ENCODE measurements at regions not wholly inside any gene's neighbourhood (a gene's known extent, or its start where the extent isn't known, plus 50 kb on each side); places are given as distances from the start of the nearest gene placed in this dataset.

DNA sequence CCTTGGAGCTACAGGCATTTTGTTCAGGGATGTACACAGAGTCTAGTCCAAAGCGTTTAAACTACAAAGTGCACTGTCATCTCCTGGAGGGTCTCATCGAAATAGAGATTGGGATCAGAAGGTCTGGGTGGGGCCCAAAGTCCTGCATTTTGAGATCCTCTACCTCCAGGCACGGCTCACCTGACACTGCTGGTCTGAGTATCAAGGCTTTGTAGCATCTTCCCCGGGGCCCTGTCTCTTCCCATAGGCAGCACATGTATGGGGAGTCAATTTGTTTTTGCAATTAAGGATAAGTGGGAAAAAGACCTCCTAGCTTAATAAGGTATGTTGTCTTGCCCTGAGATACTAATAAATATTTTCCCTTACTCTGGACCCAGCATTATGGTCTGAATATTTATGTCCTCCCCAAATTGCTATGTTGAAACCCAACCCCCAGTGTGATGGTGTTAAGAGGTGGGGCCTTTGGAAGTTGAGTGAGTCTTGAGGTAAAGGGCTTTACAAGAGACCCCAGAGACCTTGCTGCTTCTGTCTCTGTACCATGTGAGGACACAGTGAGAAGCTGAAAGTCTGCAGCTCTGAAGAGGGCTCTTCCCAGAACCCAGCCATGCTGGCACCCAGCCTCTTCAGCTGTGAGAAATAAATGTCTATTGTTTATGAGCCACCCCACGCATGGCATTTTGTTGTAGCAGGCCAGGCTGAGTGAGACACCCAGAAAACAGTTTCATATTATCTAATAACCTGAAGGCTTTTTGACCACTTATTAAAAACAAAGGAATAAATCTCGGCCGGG is 258.7 kb upstream of the HS6ST1 start:
- FAIRE-seq (no peak), DNase-seq (ENCODE audit: low read depth, low spot score) (no peak)
- H2AFZ ChIP-seq (ENCODE audit: low read depth, low read length) = no peak overlapping the region
- TF ChIP-seq POLR2A (IDR thresholded peaks at IDR 0.05; ENCODE audit: low read depth, low read length) = no peak
- no peak for TF ChIP-seq FOS (IDR thresholded peaks at IDR 0.05; ENCODE audit: borderline replicate concordance, insufficient read depth, low read length)
- TF ChIP-seq GATA2 (IDR thresholded peaks at IDR 0.05; ENCODE audit: insufficient read depth, insufficient read length, low read depth, low read length) = no peak
- no peak for TF ChIP-seq MYC (IDR thresholded peaks at IDR 0.05; ENCODE audit: low read depth, low read length)
- no peak for TF ChIP-seq POLR2AphosphoS5 (IDR thresholded peaks at IDR 0.05; ENCODE audit: insufficient read depth, low read depth, low read length)
- no peak for TF ChIP-seq EZH2 (IDR thresholded peaks at IDR 0.05; ENCODE audit: borderline replicate concordance, low read depth, low read length, severe bottlenecking)
- TF ChIP-seq, protein P1, sequence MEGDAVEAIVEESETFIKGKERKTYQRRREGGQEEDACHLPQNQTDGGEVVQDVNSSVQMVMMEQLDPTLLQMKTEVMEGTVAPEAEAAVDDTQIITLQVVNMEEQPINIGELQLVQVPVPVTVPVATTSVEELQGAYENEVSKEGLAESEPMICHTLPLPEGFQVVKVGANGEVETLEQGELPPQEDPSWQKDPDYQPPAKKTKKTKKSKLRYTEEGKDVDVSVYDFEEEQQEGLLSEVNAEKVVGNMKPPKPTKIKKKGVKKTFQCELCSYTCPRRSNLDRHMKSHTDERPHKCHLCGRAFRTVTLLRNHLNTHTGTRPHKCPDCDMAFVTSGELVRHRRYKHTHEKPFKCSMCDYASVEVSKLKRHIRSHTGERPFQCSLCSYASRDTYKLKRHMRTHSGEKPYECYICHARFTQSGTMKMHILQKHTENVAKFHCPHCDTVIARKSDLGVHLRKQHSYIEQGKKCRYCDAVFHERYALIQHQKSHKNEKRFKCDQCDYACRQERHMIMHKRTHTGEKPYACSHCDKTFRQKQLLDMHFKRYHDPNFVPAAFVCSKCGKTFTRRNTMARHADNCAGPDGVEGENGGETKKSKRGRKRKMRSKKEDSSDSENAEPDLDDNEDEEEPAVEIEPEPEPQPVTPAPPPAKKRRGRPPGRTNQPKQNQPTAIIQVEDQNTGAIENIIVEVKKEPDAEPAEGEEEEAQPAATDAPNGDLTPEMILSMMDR (IDR thresholded peaks at IDR 0.05; ENCODE audit: extremely low read depth in 1 of 2, insufficient read depth in 1 of 2, low read depth in 1 of 2, low read length in 2 of 2) = no peak
- TF ChIP-seq JUN (IDR thresholded peaks at IDR 0.05; ENCODE audit: borderline replicate concordance, insufficient read depth, insufficient read length, low read depth) = no peak
- TF ChIP-seq, protein P2, sequence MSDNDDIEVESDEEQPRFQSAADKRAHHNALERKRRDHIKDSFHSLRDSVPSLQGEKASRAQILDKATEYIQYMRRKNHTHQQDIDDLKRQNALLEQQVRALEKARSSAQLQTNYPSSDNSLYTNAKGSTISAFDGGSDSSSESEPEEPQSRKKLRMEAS (IDR thresholded peaks at IDR 0.05; ENCODE audit: insufficient read depth, insufficient read length) = no peak
- H3K4me1 ChIP-seq (ENCODE audit: control insufficient read depth, extremely low read depth, insufficient read depth, low read length) = no peaks in the 10 kb centered on the region
- H3K9me1 ChIP-seq (replicated peaks; ENCODE audit: control insufficient read depth, extremely low read depth, insufficient read depth, low read length) = no peaks in the 10 kb centered on the region
- CTCF ChIA-PET = interaction anchor here (1.1 kb wide), 1 partner anchor 9 kb away, joined by 3 read pairs; no protein-coding TSS in a partner anchor
- H4K20me1 ChIP-seq (replicated peaks; ENCODE audit: control insufficient read depth, extremely low read depth, insufficient read depth, low read length) = no peaks in the 10 kb centered on the region
- H3K4me3 ChIP-seq (replicated peaks in 1 of 3; ENCODE audit: insufficient read depth in 1 of 3, low read depth in 1 of 3, low read length in 3 of 3) = no peak overlapping the region
- no peaks in the 10 kb centered on the region for H3K79me2 ChIP-seq (ENCODE audit: control insufficient read depth, insufficient read depth, low read length)
- BruUV-seq (replicated peaks) = no TSS peak
- H3K27ac ChIP-seq (ENCODE audit: insufficient read depth, low read depth, low read length) = no peak overlapping the region
- H3K36me3 ChIP-seq (ENCODE audit: control insufficient read depth in 2 of 2, extremely low read depth in 1 of 2, insufficient read depth in 2 of 2, low read length in 2 of 2) = no peaks in the 10 kb centered on the region
- dilution Hi-C loops (cut with MboI; ENCODE audit: extremely low pct_ligation_motif_present, low sequenced_read_pairs) (no loop called here), intact Hi-C loops (cut with micrococcal nuclease) (no loop called here)
- no peaks in the 10 kb centered on the region for H3K9me3 ChIP-seq (replicated peaks; ENCODE audit: control insufficient read depth, insufficient read depth, low read length)
- no peak overlapping the region for H3K4me2 ChIP-seq (ENCODE audit: insufficient read depth, low read length)
- no peaks in the 10 kb centered on the region for H3K27me3 ChIP-seq (ENCODE audit: control insufficient read depth in 2 of 2, insufficient read depth in 2 of 2, low read length in 2 of 2)
- POLR2A ChIA-PET = no interaction called here
- no peak overlapping the region for H3K9ac ChIP-seq (replicated peaks; ENCODE audit: extremely low read depth, insufficient read depth, low read length)
